CD4-positive, alpha-beta T cell treated with Interleukin-4 for 4 hours (primary cell): ENCODE measurements at regions not wholly inside any gene's neighbourhood (a gene's known extent, or its start where the extent isn't known, plus 50 kb on each side); places are given as distances from the start of the nearest gene placed in this dataset.

Experiments used
- DNase-seq: peaks from one replicate; pipeline ENCODE4 v3.0.0-alpha.2; 2020

DNA sequence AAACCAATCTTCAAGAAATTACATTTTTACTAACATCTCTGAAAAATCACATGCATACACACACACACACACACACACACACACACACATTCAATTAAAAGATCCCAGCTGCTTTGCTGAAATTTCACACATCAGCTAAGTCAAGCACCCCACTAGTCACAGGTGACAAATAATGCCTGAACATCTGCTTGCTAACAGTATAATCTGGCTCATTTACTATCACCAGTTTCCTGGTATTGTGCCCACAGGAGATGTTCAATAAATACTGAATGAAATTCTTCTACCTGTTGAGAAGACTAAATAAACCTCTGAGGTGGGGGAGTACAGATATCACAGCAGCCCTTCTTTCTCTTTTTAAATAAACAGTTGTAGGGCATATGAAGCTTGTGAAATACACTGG is 994.0 kb downstream of the ARAP2 start:
- no peak for DNase-seq

- no peak for DNase-seq
These were observed 993.6 kb downstream of the ARAP2 start for GRCh38 chr4:35250761-35251160.

GRCh38 chr4:35252071-35252470 is 992.2 kb downstream of the ARAP2 start:
- DNase-seq = no peak

DNA sequence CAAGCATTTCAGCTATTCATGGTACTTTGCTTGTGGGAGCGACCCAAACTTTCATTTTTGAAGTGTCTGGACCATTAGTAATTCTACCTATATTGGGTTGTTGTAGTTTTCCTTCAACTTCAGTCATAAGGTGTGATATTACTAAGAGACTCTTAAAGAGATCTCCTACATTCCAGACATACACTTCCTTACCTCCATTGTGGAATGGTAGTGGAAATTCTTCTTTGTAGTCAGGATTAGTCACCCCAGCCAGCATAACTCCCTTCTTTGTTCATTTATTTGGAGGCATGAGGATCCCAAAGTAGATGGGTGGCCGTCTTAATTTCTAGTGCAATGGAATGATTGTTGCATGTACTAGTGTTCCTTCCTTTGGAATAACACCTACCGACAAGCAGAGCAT is 991.4 kb downstream of the ARAP2 start:
- no peak for DNase-seq

DNA sequence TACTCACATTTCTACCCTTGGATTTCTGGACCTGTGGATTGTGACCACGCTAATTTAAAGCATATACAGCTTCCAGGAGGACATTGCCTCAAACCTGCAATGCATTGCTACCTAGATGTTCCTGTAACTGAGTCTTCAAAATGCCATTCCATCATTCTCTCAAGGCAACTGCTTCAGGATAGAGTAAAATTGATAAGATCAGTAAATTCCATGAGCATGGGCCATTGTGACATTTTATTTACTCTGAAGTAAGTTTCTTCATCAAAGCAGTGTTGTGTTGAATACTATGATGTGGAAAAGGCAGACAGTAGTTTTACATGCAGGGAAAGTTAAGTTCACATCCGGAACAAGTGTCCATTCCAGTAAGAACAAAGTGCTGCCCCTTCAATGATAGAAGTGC is 991.0 kb downstream of the ARAP2 start:
- DNase-seq = no peak

GRCh38 chr4:35286434-35286833 is 957.9 kb downstream of the ARAP2 start:
- no peak for DNase-seq

DNA sequence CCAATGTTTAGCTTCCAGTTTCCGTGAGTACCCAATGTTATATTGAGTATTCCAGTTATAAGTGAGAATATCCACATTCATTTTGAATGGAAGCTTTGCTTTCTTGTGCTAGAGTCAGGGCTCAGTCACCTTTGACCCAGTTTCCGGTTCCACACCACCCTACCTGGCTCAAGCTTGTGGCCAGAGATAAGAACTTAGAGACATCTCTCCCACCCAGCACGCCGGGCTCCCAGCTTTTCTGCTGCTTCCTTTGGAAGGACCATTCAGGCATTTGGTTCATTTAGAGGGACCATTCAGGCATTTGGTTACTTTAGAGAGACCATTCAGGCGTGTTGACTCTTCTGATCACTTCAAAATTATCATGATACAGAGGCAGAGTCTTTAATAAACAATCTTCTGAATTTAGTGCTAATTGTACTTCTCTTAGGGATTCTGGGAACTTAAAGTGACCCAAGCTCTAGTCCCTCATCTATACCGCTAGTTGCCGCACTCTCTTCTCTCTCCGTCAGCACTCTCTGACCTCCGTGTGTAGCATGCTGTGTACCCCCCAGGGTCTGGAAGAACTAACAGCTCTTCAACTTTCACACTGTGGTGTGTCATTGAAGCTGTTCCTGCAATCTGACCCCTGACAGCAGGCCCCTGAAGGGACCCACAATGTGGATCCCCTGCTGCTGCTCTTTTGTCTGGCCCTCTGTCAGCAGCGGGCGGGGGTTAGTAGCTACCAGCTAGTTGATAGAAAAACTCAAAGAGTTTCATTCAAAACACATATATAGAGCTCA is 943.1 kb downstream of the ARAP2 start:
- no peak for DNase-seq

GRCh38 chr4:35315419-35315818 is 928.9 kb downstream of the ARAP2 start:
- DNase-seq = no peak

DNA sequence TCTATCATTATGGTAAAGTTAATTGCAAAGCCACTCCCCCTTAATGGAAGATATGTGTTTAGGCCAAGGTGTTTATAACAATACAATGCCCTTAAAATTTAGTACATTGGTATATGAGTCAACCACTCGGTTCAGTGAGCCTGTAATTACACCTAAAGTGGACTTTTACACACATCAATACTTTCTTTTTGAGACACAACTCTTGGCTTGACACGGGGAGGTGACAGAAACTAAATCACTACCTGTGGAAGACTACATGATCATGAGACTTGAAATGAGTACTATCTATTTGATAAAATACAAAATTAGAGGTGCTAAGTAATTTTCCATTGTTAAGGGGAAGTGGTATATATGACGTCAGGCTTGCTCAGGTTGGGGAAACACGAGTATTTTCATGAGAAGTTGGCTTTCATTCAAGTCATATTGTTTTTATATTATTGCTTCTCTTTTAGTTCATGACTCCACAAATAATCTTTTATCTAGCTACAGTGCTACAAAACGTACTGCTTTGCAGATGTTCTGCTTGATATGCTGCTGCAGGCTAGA is 918.3 kb downstream of the ARAP2 start:
- no peak for DNase-seq

DNA sequence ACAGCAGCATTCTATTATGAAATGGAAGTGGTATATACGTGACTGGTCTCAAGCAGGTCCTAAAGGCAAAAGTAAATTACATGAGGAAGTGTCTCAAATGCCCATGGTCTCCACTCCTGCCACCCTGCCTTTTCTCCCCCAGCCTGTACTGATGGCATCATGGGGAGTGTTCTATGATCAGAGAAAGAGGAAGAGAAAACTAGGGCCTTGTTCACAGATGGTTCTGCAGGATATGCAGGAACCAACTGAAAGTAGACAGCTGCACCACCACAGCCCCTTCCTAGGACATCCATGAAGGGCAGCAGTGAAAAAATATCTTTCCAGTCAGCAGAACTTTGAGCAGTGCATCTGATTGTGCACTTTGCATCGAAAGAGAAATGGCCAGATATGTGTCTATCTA is 901.5 kb downstream of the ARAP2 start:
- DNase-seq = no peak

DNA sequence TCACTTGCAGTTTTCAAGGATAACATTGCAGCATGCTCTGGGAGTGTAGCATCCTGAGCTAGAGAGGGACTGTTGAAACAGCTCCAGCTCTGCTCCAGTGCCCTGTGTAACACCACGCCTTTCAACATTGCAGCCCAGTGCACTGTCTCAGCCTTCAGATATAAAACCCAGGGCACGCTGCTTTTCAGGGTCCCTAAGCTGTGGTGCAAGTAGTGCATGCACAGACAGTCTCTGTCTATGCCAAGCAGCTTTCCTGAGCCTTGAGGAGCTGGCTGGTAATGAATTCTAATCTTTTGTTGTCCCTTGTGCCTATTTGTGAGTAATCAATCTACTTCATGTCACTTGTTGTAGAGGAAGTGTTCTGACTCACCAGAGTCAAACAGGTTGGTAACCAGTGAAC is 897.0 kb downstream of the ARAP2 start:
- no peak for DNase-seq

GRCh38 chr4:35358001-35358584 is 886.2 kb downstream of the ARAP2 start:
- DNase-seq = no peak

GRCh38 chr4:35364321-35364870 is 879.9 kb downstream of the ARAP2 start:
- DNase-seq = no peak

DNA sequence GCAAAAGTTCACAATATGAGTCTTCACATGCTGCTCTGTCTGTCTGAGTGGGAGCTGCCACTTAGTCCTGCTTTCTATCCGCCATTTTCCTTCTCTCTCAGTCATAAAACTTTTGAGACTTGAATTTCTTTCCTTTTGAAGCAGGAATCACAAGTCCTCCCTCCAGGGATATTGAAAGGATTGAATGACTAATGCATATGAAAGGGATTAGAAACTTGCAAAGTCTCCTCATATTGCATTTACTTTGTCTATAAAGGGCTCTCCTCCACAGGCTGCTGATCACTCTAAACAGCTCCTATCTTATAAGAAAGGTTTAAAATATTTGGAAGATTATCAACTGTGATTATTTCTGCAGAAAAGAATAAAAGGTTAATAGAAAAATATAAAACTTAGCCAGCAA is 879.1 kb downstream of the ARAP2 start:
- no peak for DNase-seq

DNA sequence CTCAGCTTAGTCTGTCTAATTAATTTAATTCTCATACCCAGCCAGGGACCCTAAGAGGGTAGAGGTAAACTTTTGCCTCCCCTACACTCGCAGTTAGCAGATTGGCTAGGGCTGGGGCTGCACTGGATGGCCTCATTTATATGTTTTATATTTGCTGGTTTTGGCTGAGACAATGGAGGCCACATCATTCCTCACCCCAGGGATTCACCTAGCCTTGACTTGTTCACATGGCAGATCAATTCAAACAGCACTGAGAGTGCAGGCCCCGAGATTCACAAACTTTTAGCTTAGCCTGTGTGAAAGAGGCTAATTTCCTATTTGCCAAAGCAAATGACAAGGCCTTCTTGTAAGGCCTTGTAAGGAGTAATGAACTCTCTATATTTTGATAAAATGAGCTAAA is 844.4 kb downstream of the ARAP2 start:
- DNase-seq = no peak

GRCh38 chr4:35423104-35423503 is 821.2 kb downstream of the ARAP2 start:
- no peak for DNase-seq

DNA sequence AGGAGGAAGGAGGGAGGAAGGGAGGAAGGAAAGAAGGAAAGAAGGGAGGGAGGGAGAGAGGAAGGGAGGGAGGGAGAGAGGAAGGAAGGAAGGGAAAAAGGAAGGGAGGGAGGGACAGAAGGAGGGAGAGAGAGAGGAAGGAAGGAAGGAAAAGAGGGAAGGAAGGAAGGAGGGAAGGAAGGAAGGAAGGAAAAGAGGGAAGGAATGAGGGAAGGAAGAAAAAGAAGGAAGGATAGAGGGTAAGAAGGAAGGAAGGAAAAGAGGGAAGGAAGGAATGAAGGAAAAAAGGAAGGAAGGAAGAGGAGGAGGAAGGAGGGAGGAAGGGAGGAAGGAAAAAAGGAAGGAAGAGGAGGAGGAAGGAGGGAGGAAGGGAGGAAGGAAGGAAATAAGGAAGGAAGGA is 796.8 kb downstream of the ARAP2 start:
- no peak for DNase-seq

DNA sequence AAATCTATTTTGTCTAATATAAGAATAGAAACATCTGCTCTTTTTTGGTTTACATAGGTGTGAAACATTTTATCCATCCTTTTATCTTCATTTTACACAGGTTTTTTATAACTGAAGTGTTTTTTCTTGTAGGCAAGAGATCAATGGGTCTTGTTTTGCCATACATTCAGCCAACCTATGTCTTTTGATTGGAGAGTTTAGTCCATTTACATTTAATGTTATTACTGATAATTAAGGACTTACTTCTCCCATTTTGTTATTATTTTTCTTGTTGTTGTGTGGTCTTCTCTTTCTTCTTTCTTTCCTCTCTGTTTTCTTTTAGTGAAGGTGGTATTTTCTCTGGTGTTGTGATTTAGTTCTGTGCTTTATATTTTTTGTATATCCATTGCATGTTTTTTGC is 785.3 kb downstream of the ARAP2 start:
- no peak for DNase-seq

DNA sequence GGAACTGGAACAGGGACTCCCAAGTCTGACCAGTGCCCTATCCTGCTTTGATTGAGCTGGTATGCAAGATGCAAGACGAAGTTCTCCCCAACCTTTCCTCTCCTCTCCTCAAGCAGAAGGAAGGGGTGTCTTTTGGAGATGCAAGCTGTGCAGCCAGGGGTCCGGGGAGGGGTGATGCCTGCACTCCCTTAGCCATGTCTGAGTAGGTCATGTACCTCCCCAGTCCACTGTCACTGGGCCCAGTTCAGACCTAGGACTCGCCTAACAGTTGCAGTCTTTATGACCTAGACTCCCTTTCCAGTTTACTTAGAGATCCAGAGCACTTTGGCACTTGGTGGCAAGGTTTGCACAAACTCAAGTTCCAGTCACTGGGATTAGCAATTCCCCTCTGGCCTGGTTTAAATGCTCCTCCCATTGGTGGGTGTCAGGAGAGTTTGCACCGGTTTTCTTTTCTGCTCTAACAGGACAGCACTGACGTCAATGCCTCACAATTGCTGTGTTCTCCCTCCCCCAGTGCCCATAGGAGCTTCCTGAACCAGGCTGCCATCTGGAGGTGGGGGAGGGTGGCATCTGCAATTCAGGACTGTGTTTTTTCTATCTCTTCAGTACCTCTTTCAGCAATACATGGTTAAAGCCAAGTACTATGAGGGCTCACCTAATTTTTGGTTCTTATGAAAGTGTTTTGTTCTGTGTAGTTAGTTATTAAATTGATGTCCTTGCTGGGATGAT is 782.2 kb downstream of the ARAP2 start:
- DNase-seq = no peak

- DNase-seq = no peak
These were observed 780.9 kb downstream of the ARAP2 start for GRCh38 chr4:35463251-35463952.

- no peak for DNase-seq
These were observed 779.3 kb downstream of the ARAP2 start for GRCh38 chr4:35464964-35465528.

GRCh38 chr4:35491093-35491492 is 753.2 kb downstream of the ARAP2 start:
- no peak for DNase-seq

DNA sequence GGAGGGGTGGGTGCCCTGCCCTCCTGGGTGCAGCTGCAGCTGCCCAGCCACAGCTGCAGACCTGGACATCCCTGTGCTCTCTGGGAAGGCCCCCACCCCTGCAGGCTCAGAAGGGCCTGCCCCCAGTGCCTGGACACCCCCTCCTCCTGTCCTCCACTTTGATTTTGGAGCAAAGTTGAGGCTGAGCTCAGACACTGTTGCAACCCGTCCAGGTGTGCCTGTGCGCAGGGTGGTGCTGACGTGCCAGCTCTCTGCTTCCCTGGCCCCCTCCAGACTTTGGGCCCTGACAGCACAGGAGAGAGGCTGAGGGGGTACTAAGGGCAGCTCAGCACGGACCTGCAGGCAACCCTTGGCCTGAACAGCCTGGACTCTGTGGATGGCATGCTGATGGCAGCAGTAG is 750.3 kb downstream of the ARAP2 start:
- no peak for DNase-seq
